A172 (cell line): ENCODE measurements at regions not wholly inside any gene's neighbourhood (a gene's known extent, or its start where the extent isn't known, plus 50 kb on each side); places are given as distances from the start of the nearest gene placed in this dataset.
"Not testable (repeated sequence)": the region's sequence is repeated elsewhere in the genome, so short reads cannot be mapped to it uniquely, and the experiment has no call there.

Experiments
- DNase-seq: peaks from one replicate; pipeline ENCODE4 v3.0.0-alpha.2; 2015; ENCODE audit warnings: low spot score

GRCh38 chr5:174520420-174521396, 203.7 kb upstream of the MSX2 start:
- DNase-seq = peak; percentile 94

GRCh38 chr5:174521449-174521848, 202.9 kb upstream of the MSX2 start:
- no peak for DNase-seq

- no peak for DNase-seq
Measured at GRCh38 chr5:174522480-174523260, 201.7 kb upstream of the MSX2 start.

GRCh38 chr5:174523311-174524071, 200.9 kb upstream of the MSX2 start:
- DNase-seq = no peak

GRCh38 chr5:174524351-174524750, 200.0 kb upstream of the MSX2 start:
- no peak for DNase-seq

- DNase-seq = no peak
Measured at GRCh38 chr5:174526177-174526576, 198.2 kb upstream of the MSX2 start.

GRCh38 chr5:174527916-174528540, 196.4 kb upstream of the MSX2 start:
- no peak for DNase-seq

- no peak for DNase-seq
Measured at GRCh38 chr5:174528821-174529544, 195.4 kb upstream of the MSX2 start.

- no peak for DNase-seq
Measured at GRCh38 chr5:174529925-174530681, 194.3 kb upstream of the MSX2 start.

- peak; percentile 83 for DNase-seq
Measured at GRCh38 chr5:174531782-174532191, 192.6 kb upstream of the MSX2 start.

- peak; percentile 100 for DNase-seq
Measured at GRCh38 chr5:174532455-174533453, 191.6 kb upstream of the MSX2 start.

- DNase-seq = peak; percentile 99
Measured at GRCh38 chr5:174533751-174534241, 190.6 kb upstream of the MSX2 start.

GRCh38 chr5:174535669-174536068, 188.7 kb upstream of the MSX2 start:
- peak; percentile 99 for DNase-seq

- DNase-seq = not testable (repeated sequence)
Measured at GRCh38 chr5:174539823-174540222, 184.6 kb upstream of the MSX2 start.

GRCh38 chr5:174542037-174542436, 182.3 kb upstream of the MSX2 start:
- DNase-seq = no peak

GRCh38 chr5:174542471-174542870, 181.9 kb upstream of the MSX2 start:
- no peak for DNase-seq

GRCh38 chr5:174545926-174546325, 178.5 kb upstream of the MSX2 start:
- no peak for DNase-seq

- DNase-seq = no peak
Measured at GRCh38 chr5:174547814-174548213, 176.6 kb upstream of the MSX2 start.

GRCh38 chr5:174549254-174549653, 175.1 kb upstream of the MSX2 start:
- DNase-seq = no peak
